GM10248 (cell line): ENCODE measurements at regions not wholly inside any gene's neighbourhood (a gene's known extent, or its start where the extent isn't known, plus 50 kb on each side); places are given as distances from the start of the nearest gene placed in this dataset.

Source experiments
- CTCF ChIA-PET: fragments of 300-600 bp; sonication (Branson Sonifier 250); formaldehyde crosslinking; extraction: SDS; loops from one replicate; lab custom pipeline; 2021; ENCODE audit warnings: antibody characterized with exemption; lab: Yijun Ruan, JAX
- POLR2A ChIA-PET: fragments of 350-650 bp; sonication (Branson Sonifier 250); formaldehyde crosslinking; extraction: SDS; loops from one replicate; lab custom pipeline; 2020; ENCODE audit warnings: antibody characterized with exemption; lab: Yijun Ruan, JAX
- DNase-seq: peaks from one replicate; pipeline ENCODE4 v3.0.0; 2012; ENCODE audit errors: extremely low spot score
- TF ChIP-seq, protein P1 (sequence below): IDR thresholded peaks from 2 replicates; pipeline ENCODE4 v1.5.1; 2012; ENCODE audit warnings: mild to moderate bottlenecking, low read depth; ENCODE audit errors: extremely low read depth, missing control alignments, control extremely low read depth

GRCh38 chr4:62243895-62244294, 1043.8 kb downstream of the ADGRL3 start:
- TF ChIP-seq, protein P1, sequence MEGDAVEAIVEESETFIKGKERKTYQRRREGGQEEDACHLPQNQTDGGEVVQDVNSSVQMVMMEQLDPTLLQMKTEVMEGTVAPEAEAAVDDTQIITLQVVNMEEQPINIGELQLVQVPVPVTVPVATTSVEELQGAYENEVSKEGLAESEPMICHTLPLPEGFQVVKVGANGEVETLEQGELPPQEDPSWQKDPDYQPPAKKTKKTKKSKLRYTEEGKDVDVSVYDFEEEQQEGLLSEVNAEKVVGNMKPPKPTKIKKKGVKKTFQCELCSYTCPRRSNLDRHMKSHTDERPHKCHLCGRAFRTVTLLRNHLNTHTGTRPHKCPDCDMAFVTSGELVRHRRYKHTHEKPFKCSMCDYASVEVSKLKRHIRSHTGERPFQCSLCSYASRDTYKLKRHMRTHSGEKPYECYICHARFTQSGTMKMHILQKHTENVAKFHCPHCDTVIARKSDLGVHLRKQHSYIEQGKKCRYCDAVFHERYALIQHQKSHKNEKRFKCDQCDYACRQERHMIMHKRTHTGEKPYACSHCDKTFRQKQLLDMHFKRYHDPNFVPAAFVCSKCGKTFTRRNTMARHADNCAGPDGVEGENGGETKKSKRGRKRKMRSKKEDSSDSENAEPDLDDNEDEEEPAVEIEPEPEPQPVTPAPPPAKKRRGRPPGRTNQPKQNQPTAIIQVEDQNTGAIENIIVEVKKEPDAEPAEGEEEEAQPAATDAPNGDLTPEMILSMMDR: no peak
- ChIA-PET POLR2A (no interaction called here), CTCF (no interaction called here)
- no peak for DNase-seq

DNA sequence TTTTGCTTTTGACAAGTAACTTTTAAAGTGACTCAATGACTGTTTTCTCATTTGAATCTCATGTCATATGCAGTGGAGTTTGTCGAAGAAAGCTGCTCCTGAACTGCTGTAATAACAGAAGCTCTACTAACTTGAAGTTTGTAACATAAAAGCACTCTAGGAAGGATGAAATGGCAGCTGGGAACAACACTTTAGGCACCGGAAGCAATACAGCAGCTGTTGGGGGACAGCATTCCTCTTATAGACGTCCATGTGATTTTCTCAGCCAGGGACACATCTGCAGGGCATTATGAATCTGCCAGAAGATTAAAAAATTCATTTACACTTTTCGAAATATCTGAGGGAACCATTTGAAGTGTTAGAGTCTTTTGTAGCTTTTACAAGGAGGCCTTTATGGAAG, 1035.8 kb downstream of the ADGRL3 start:
- ChIA-PET CTCF (no interaction called here), POLR2A (no interaction called here)
- TF ChIP-seq, protein P1: no peak
- no peak for DNase-seq

- TF ChIP-seq, protein P1: no peak
- CTCF ChIA-PET: no interaction called here
- POLR2A ChIA-PET: no interaction called here
- no peak for DNase-seq
These were observed 1032.7 kb downstream of the ADGRL3 start for GRCh38 chr4:62232814-62233213.

- CTCF ChIA-PET: interaction anchor here (1.0 kb wide), 1 partner anchor 13 kb away, joined by 3 read pairs; no protein-coding TSS in a partner anchor
- POLR2A ChIA-PET: no interaction called here
- TF ChIP-seq, protein P1: no peak
- no peak for DNase-seq
These were observed 1031.9 kb downstream of the ADGRL3 start for GRCh38 chr4:62231994-62232393.

GRCh38 chr4:62226082-62226481, 1026.0 kb downstream of the ADGRL3 start:
- no peak for DNase-seq
- TF ChIP-seq, protein P1: no peak
- ChIA-PET POLR2A (no interaction called here), CTCF (interaction anchor here (0.9 kb wide), 1 partner anchor 50 kb away, joined by 3 read pairs; no protein-coding TSS in a partner anchor)

DNA sequence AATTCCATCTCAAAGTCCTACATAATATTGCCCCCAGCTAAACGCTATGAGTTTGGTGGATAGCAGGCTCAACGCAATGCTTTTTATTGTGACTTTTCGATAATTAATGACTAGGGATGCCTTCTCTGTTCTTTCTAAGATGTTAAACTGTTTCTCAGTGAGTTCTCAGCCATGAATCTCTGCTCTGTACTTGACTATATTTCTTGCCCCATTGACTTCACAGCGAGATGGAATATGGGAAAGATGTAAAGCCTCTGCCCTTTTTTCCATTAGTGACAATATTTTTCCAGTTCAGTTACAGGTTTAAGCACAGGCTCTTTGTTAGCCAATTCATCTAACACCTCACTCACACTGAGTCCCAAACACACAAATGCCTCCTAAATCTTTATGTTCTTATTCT, 1022.0 kb downstream of the ADGRL3 start:
- no peak for DNase-seq
- ChIA-PET CTCF (no interaction called here), POLR2A (no interaction called here)
- TF ChIP-seq, protein P1: no peak

GRCh38 chr4:62210486-62210885, 1010.4 kb downstream of the ADGRL3 start:
- CTCF ChIA-PET: interaction anchor here (1.0 to 1.6 kb wide), 2 partner anchors 8 to 34 kb away, joined by 3 read pairs; no protein-coding TSS in a partner anchor
- DNase-seq: no peak
- POLR2A ChIA-PET: no interaction called here
- TF ChIP-seq, protein P1: no peak
